Parathyroid adenoma (tissue), 2 donors: ENCODE measurements at regions not wholly inside any gene's neighbourhood (a gene's known extent, or its start where the extent isn't known, plus 50 kb on each side); places are given as distances from the start of the nearest gene placed in this dataset.

ENCODE experiments used
- H2AFZ ChIP-seq: fragments of 300-600 bp; sonication (generic); one replicate; pipeline ENCODE4 v1.7.0; 2017; ENCODE audit warnings: antibody characterized with exemption, mild to moderate bottlenecking
- H3K27ac ChIP-seq: fragments of 300-600 bp; sonication (generic); one replicate; pipeline ENCODE4 v1.7.0; 2017
- H3K27me3 ChIP-seq: fragments of 300-600 bp; sonication (generic); one replicate; pipeline ENCODE4 v1.7.0; 2017; ENCODE audit warnings: low read length; ENCODE audit not compliant: control insufficient read depth, insufficient read depth
- H3K36me3 ChIP-seq: fragments of 300-600 bp; sonication (generic); one replicate; pipeline ENCODE4 v1.7.0; 2017; ENCODE audit warnings: low read length; ENCODE audit not compliant: control insufficient read depth, insufficient read depth
- H3K4me1 ChIP-seq: fragments of 300-600 bp; sonication (generic); one replicate; pipeline ENCODE4 v1.7.0; 2017; ENCODE audit warnings: control low read depth
- H3K4me2 ChIP-seq: fragments of 300-600 bp; sonication (generic); one replicate; pipeline ENCODE4 v1.7.0; 2017; ENCODE audit warnings: low read length
- H3K4me3 ChIP-seq: fragments of 300-600 bp; sonication (generic); one replicate; pipeline ENCODE4 v1.7.0; 2017; ENCODE audit warnings: low read depth, low read length
- H3K79me2 ChIP-seq: fragments of 300-600 bp; sonication (generic); one replicate; pipeline ENCODE4 v1.7.0; 2017; ENCODE audit warnings: control low read depth
- H3K9ac ChIP-seq: fragments of 300-600 bp; sonication (generic); one replicate; pipeline ENCODE4 v1.7.0; 2017; ENCODE audit warnings: mild to moderate bottlenecking
- H3K9me3 ChIP-seq: fragments of 300-600 bp; sonication (generic); one replicate; pipeline ENCODE4 v1.7.0; 2017; ENCODE audit warnings: low read length; ENCODE audit not compliant: control insufficient read depth
- TF ChIP-seq, protein P1 (sequence below): fragments of 300-600 bp; sonication (generic); IDR thresholded peaks from one replicate; pipeline ENCODE4 v1.7.0; 2017; ENCODE audit warnings: antibody characterized with exemption, mild to moderate bottlenecking
- donor health status: primary hyperparathyroidism.

DNA sequence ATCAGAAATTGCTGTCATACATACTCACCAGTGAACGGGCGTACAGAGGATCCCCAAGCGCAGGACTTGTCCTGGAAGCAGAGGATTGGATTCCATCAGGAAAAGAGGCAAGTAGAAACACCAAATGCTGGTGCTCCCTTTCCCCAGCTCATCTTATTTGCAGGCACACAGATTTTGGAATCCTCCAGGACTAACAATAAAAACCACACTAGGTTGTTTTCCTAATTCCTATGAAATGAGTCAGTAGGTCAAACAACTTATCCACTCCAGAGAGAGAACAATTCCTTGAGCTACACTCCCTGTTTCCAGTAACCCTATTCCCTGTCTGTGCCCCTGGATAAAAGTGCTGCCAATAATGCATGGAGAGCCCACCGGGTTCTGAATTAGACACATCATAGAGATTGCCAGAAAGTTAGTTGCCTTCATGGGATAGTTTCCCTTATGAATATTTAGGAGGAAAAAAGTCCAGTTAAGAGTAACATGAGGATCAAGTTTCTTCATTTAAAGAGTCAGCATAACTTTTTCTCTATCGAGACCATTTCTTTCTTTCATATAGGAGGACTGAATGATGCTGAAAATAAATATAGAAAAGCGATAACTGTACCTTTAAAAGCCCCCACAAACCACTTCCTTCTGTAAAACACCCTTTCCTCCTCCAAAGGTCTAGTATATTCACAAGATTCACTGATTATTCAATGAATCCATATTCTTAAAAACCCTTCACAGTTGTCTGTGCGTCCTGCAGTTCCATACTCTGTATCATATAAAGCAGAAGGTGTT, 178.3 kb upstream of the KLF14 start:
- H3K9ac ChIP-seq, result no peak overlapping the region
- TF ChIP-seq, protein P1, sequence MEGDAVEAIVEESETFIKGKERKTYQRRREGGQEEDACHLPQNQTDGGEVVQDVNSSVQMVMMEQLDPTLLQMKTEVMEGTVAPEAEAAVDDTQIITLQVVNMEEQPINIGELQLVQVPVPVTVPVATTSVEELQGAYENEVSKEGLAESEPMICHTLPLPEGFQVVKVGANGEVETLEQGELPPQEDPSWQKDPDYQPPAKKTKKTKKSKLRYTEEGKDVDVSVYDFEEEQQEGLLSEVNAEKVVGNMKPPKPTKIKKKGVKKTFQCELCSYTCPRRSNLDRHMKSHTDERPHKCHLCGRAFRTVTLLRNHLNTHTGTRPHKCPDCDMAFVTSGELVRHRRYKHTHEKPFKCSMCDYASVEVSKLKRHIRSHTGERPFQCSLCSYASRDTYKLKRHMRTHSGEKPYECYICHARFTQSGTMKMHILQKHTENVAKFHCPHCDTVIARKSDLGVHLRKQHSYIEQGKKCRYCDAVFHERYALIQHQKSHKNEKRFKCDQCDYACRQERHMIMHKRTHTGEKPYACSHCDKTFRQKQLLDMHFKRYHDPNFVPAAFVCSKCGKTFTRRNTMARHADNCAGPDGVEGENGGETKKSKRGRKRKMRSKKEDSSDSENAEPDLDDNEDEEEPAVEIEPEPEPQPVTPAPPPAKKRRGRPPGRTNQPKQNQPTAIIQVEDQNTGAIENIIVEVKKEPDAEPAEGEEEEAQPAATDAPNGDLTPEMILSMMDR, result no peak
- H3K4me2 ChIP-seq, result no peak overlapping the region
- no peaks in the 10 kb centered on the region for H3K27me3 ChIP-seq
- peak overlapping the region; percentile 31 for H3K27ac ChIP-seq
- no peaks in the 10 kb centered on the region for H3K9me3 ChIP-seq
- H2AFZ ChIP-seq, result no peak overlapping the region
- peaks cover 29% of the 10 kb centered on the region for H3K79me2 ChIP-seq
- peaks cover 6% of the 10 kb centered on the region for H3K4me1 ChIP-seq
- peak overlapping the region; percentile 14 for H3K4me3 ChIP-seq
- no peaks in the 10 kb centered on the region for H3K36me3 ChIP-seq

DNA sequence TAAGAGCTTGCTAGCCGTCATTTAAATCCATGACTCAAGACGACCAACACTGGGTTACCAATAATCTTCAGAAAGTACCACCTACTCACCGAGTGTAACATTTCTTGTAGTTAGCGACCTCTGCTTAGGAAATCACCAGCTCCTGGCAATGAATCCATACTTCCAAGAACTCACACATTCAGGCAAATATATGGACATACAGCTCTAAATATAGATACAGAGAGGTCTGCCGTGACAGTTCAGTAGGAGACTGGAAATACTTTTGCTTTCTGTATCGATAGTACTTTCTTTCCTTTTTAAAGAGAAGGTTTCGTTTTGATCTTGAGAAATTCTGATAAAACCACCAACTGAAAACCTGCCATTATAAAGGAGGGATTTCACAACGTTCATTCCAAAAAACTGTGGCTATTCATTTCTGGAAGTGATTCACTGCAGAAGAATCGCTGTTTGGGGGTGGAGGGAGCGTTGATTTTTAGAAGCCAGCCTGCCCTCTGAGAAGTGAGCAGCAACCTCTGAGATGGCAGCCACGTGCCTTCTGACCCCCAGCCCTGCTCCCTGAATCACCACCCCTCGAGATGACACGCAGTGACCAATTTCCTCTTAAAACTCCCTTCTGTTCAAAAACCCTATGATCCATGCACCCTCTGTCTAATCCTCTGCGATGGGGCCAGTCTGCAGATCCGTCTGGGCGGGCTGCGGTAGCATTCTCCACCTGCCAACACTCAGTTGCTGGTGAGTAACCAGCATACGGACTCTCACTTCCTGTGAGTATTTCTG, 179.0 kb upstream of the KLF14 start:
- H3K4me3 ChIP-seq, result peak overlapping the region; percentile 14
- no peak overlapping the region for H3K4me2 ChIP-seq
- peaks cover 6% of the 10 kb centered on the region for H3K4me1 ChIP-seq
- no peaks in the 10 kb centered on the region for H3K36me3 ChIP-seq
- H3K27ac ChIP-seq, result peak overlapping the region; percentile 31
- peaks cover 29% of the 10 kb centered on the region for H3K79me2 ChIP-seq
- H2AFZ ChIP-seq, result no peak overlapping the region
- TF ChIP-seq, protein P1, result no peak
- no peaks in the 10 kb centered on the region for H3K9me3 ChIP-seq
- no peaks in the 10 kb centered on the region for H3K27me3 ChIP-seq
- H3K9ac ChIP-seq, result no peak overlapping the region

DNA sequence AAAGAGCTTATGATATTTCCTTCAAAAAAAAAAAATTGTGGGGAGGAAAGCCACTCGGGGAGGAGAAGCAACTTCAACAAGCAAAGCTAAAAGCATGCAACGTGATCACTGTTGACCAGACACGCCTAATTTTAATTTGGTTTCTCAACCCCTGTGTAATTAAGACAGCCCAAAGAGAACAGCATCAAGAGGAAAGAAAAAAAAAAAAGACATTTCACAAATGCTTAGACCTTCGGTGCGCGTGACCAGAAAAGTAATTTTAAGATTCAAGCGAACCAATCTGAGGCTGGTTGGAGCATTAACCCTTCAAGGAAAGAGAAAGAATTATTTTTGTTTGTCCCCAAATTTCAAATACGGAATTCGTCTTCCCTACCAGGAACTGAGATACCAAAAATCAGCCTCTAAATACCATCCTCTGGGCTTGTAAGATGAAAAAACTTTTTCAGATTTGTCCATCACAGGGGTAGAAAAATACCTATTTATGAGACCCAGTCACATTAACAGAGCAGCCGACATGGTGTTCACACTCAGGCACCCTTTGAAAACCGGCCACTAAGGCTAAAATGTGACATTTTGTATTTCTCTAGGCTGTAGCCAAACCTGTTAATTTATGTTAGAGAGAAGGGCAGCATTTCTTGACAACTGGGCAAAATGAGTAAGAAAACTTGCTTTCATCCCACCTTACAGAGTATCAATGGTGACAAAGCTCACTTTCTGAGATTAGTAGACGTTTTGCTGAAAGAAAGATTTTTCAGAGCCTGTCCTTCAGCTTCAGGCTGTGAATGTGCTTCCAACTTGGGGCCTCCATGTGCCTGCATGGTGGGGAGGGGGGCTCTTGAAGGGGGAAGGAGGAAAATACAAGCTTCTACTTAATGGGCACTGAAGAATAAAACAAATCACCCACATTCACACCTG, 179.9 kb upstream of the KLF14 start:
- Histone ChIP-seq H3K4me3 (no peak overlapping the region), H3K36me3 (no peaks in the 10 kb centered on the region), H3K4me1 (peaks cover 6% of the 10 kb centered on the region)

DNA sequence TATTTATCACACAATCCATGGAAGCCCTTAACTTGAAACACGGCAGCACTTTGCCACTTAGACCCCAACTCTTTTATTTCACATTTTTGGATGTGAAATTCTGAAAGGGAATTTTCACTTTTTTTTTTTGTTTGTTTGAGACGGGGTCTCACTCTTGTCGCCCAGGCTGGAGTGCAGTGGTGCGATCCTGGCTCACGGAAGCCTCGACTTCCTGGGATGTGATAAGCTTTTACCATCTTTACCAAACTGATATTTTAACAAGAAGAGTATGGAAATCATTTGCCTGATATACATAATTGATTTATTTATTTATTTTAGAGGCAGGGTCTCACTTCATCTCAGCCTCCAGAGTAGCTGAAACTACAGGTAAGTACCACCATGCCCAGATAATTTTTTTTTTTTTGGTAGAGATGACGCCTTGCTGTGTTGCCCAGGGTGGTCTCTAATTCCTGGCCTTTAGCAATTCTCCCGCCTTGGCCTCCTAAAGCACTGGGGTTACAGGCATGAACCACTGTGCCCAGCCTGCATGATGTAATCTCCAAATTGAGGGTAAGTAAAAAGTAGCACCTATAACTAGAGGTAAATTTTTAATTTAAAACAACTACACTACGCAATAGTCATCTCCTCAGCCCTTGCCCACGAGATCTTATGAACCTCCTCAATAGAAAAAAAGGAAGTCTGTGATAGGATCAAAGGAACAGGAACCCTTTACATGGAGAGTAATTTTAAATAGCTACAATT, 180.7 kb upstream of the KLF14 start:
- Histone ChIP-seq H3K4me2 (no peak overlapping the region), H3K27ac (no peak overlapping the region), H3K4me3 (no peak overlapping the region), H2AFZ (no peak overlapping the region), H3K27me3 (no peaks in the 10 kb centered on the region), H3K79me2 (peaks cover 21% of the 10 kb centered on the region), H3K36me3 (no peaks in the 10 kb centered on the region), H3K9me3 (no peaks in the 10 kb centered on the region), H3K9ac (no peak overlapping the region), H3K4me1 (peaks cover 6% of the 10 kb centered on the region)
- TF ChIP-seq, protein P1, result no peak

More for the DNA sequence above, 179.9 kb upstream of the KLF14 start:
- no peak overlapping the region for H3K9ac ChIP-seq
- peaks cover 24% of the 10 kb centered on the region for H3K79me2 ChIP-seq
- no peak overlapping the region for H2AFZ ChIP-seq
- no peak overlapping the region for H3K4me2 ChIP-seq
- H3K27me3 ChIP-seq, result no peaks in the 10 kb centered on the region
- TF ChIP-seq, protein P1, result no peak
- no peak overlapping the region for H3K27ac ChIP-seq
- no peaks in the 10 kb centered on the region for H3K9me3 ChIP-seq
